ENCODE measurements at regions not wholly inside any gene's neighbourhood (a gene's known extent, or its start where the extent isn't known, plus 50 kb on each side); places are given as distances from the start of the nearest gene placed in this dataset.

DNA sequence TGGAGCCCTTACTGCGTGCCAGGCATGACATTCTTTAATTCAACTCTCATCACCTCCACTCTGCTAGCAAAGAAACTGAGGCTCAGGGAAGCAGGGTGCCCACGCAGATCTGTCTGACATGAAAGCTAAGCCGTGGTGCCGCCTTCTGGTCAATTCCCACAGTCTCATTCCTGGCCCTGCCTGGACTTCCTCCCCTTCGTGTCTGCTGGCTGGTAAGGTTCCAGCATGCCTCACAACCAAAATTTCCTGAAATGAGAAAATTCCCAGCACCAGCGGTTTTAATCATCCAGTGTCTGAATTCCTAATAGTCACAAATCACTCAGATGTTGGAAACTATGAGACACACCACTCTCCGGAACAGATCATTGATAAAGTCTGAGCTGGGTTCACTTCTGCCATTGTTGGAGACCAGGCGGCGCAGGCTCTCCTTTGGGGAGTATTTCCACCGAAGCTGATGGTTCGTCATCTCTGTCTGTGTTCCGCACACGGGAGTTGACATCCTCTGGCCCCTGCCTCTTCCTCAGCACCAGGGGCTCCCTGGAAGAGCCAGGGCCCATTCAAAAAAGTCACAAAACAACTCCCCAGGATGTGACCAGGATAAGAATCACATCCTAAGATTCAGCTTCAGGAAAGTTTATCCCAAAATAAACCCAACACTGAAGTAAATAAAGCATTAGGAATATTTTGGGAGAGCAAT is 167.7 kb downstream of the PLPP3 start:
- H3K4me3 ChIP-seq (ENCODE audit: low read depth, low read length), result no peak overlapping the region
- H3K27me3 ChIP-seq (replicated peaks), result no peaks in the 10 kb centered on the region
- no peak for DNase-seq
- no peaks in the 10 kb centered on the region for H3K36me3 ChIP-seq (replicated peaks)
- TF ChIP-seq, protein P1, sequence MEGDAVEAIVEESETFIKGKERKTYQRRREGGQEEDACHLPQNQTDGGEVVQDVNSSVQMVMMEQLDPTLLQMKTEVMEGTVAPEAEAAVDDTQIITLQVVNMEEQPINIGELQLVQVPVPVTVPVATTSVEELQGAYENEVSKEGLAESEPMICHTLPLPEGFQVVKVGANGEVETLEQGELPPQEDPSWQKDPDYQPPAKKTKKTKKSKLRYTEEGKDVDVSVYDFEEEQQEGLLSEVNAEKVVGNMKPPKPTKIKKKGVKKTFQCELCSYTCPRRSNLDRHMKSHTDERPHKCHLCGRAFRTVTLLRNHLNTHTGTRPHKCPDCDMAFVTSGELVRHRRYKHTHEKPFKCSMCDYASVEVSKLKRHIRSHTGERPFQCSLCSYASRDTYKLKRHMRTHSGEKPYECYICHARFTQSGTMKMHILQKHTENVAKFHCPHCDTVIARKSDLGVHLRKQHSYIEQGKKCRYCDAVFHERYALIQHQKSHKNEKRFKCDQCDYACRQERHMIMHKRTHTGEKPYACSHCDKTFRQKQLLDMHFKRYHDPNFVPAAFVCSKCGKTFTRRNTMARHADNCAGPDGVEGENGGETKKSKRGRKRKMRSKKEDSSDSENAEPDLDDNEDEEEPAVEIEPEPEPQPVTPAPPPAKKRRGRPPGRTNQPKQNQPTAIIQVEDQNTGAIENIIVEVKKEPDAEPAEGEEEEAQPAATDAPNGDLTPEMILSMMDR (IDR thresholded peaks at IDR 0.05; ENCODE audit: low read depth, low read length, missing control alignments), result no peak
- H3K27ac ChIP-seq, result no peak overlapping the region
- in situ Hi-C loops (cut with HindIII; ENCODE audit: low pct_ligation_motif_present, low sequenced_read_pairs), result no loop called here

GRCh38 chr1:56411021-56411420 is 168.3 kb downstream of the PLPP3 start:
- DNase-seq, result no peak
- TF ChIP-seq, protein P1 (IDR thresholded peaks at IDR 0.05; ENCODE audit: low read depth, low read length, missing control alignments), result no peak
- Histone ChIP-seq H3K4me3 (ENCODE audit: low read depth, low read length) (no peak overlapping the region), H3K27ac (no peak overlapping the region), H3K27me3 (replicated peaks) (no peaks in the 10 kb centered on the region), H3K36me3 (replicated peaks) (no peaks in the 10 kb centered on the region)
- in situ Hi-C loops (cut with HindIII; ENCODE audit: low pct_ligation_motif_present, low sequenced_read_pairs), result no loop called here

DNA sequence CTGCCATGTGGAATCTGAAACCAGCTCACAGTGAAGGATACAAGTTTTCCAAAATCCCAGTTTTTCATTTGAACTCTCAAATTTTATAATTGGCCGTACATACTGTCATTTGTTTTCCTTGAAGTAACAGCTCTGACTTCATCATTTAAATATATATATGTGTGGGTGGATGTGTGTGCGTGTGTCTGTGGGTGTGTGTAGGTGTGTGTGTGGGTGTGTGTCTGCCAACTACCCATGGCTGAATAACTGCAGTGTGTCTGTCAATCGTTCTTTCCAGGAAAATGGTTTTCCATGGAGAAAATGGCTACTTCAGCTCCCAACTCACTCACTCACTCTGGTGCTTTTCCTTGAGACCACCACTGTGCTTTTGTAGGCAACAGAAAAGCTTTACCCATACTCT is 169.0 kb downstream of the PLPP3 start:
- no peaks in the 10 kb centered on the region for H3K36me3 ChIP-seq (replicated peaks)
- in situ Hi-C loops (cut with HindIII; ENCODE audit: low pct_ligation_motif_present, low sequenced_read_pairs), result no loop called here
- H3K4me3 ChIP-seq (ENCODE audit: low read depth, low read length), result no peak overlapping the region
- H3K27me3 ChIP-seq (replicated peaks), result no peaks in the 10 kb centered on the region
- no peak overlapping the region for H3K27ac ChIP-seq
- no peak for DNase-seq
- TF ChIP-seq, protein P1 (IDR thresholded peaks at IDR 0.05; ENCODE audit: low read depth, low read length, missing control alignments), result no peak

- Histone ChIP-seq H3K36me3 (replicated peaks) (no peaks in the 10 kb centered on the region), H3K4me3 (ENCODE audit: low read depth, low read length) (no peak overlapping the region), H3K27me3 (replicated peaks) (no peaks in the 10 kb centered on the region), H3K27ac (no peak overlapping the region)
- DNase-seq, result no peak
- TF ChIP-seq, protein P1 (IDR thresholded peaks at IDR 0.05; ENCODE audit: low read depth, low read length, missing control alignments), result peak; percentile 37
- in situ Hi-C loops (cut with HindIII; ENCODE audit: low pct_ligation_motif_present, low sequenced_read_pairs), result no loop called here
Measured at GRCh38 chr1:56409112-56409691, 170.2 kb downstream of the PLPP3 start.

DNA sequence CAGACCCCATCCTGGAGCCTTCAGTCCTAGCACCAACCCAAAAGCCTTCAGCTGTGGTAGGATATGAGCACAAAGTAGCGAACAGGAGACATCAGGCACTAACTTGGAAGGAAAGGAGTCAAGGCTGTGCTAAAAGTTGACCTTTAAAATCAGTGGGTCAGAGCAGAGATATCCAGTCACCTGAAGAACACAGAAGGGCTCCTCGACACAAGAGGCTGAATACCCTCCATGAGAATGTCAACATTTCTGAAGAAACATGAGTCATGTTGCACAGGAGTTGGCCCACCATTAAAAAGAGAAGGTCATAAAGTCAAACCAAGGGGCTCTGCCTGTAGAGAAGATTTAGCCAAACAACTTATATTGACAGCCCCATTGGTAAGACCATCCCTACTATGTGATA is 172.5 kb downstream of the PLPP3 start:
- in situ Hi-C loops (cut with HindIII; ENCODE audit: low pct_ligation_motif_present, low sequenced_read_pairs), result no loop called here
- TF ChIP-seq, protein P1 (IDR thresholded peaks at IDR 0.05; ENCODE audit: low read depth, low read length, missing control alignments), result no peak
- no peak overlapping the region for H3K4me3 ChIP-seq (ENCODE audit: low read depth, low read length)
- no peak for DNase-seq
- no peak overlapping the region for H3K27ac ChIP-seq
- H3K36me3 ChIP-seq (replicated peaks), result no peaks in the 10 kb centered on the region
- no peaks in the 10 kb centered on the region for H3K27me3 ChIP-seq (replicated peaks)
